ENCODE measurements at regions not wholly inside any gene's neighbourhood (a gene's known extent, or its start where the extent isn't known, plus 50 kb on each side); places are given as distances from the start of the nearest gene placed in this dataset.

DNA sequence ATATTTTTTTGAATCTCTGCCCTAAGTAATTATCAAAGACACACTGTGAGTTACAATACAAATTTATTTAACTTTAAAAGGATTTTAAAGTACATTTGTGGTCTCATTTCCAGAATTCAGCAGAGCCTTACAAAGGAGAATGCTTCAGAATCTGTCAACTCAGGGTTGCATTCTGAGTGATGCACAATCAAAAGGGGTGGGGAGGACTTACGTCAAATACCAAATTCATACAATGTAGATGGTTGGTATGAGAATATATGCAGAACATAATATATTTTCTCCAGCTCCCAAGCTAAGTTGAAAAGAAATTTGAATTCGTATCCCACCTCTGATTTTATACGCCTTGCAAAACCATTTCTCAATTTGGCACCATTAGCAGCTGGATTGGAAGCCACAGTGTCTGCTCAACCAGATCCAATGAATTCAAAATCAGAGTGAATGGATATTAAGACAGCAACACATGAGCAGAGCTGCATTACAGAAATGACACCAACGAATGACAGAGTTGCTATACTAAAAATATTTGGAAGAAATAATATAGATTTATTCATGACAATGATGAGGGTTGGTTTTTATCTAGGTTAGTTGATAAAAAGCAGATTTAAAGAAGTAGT is 110.4 kb upstream of the CFAP20DC start:
- TF ChIP-seq GABPA (IDR thresholded peaks at IDR 0.05; ENCODE audit: low read depth) (no peak), CTCF (IDR thresholded peaks at IDR 0.05; ENCODE audit: insufficient read depth, low read length) (no peak), POLR2AphosphoS5 (IDR thresholded peaks at IDR 0.05; ENCODE audit: low read depth) (no peak), REST (IDR thresholded peaks at IDR 0.05; ENCODE audit: insufficient replicate concordance, low read depth) (no peak)

Data from HL-60 (cell line).